ENCODE measurements at regions not wholly inside any gene's neighbourhood (a gene's known extent, or its start where the extent isn't known, plus 50 kb on each side); places are given as distances from the start of the nearest gene placed in this dataset.

- no peaks in the 10 kb centered on the region for H3K9me3 Mint-ChIP-seq
- no peak overlapping the region for H3K4me3 Mint-ChIP-seq
- no peak for ATAC-seq
- no peaks in the 10 kb centered on the region for H3K27me3 Mint-ChIP-seq
- H3K36me3 Mint-ChIP-seq, result no peaks in the 10 kb centered on the region
- H3K4me1 Mint-ChIP-seq, result peaks cover 7% of the 10 kb centered on the region
- H3K27ac Mint-ChIP-seq, result no peak overlapping the region
Observed at GRCh38 chr4:175198056-175198455, 279.9 kb downstream of the ADAM29 start.

- ATAC-seq, result no peak
- peaks cover 13% of the 10 kb centered on the region for H3K9me3 Mint-ChIP-seq
Observed at GRCh38 chr4:175215208-175215607, 297.1 kb downstream of the ADAM29 start.

GRCh38 chr4:175215657-175216056 lies 297.5 kb downstream of the ADAM29 start:
- Mint-ChIP-seq H3K9me3 (peaks cover 13% of the 10 kb centered on the region), H3K27ac (no peak overlapping the region), H3K4me1 (no peaks in the 10 kb centered on the region), H3K36me3 (no peaks in the 10 kb centered on the region), H3K4me3 (no peak overlapping the region), H3K27me3 (no peaks in the 10 kb centered on the region)
- ATAC-seq, result no peak

More at GRCh38 chr4:175215208-175215607, 297.1 kb downstream of the ADAM29 start:
- H3K36me3 Mint-ChIP-seq, result no peaks in the 10 kb centered on the region
- H3K27me3 Mint-ChIP-seq, result no peaks in the 10 kb centered on the region
- no peak overlapping the region for H3K27ac Mint-ChIP-seq
- H3K4me3 Mint-ChIP-seq, result no peak overlapping the region
- H3K4me1 Mint-ChIP-seq, result no peaks in the 10 kb centered on the region

- Mint-ChIP-seq H3K9me3 (no peaks in the 10 kb centered on the region), H3K36me3 (no peaks in the 10 kb centered on the region), H3K4me1 (no peaks in the 10 kb centered on the region), H3K4me3 (no peak overlapping the region), H3K27me3 (no peaks in the 10 kb centered on the region), H3K27ac (no peak overlapping the region)
- no peak for ATAC-seq
Observed at GRCh38 chr4:175229154-175229553, 311.0 kb downstream of the ADAM29 start.

- Mint-ChIP-seq H3K27ac (no peak overlapping the region), H3K27me3 (no peaks in the 10 kb centered on the region), H3K4me1 (no peaks in the 10 kb centered on the region), H3K4me3 (no peak overlapping the region), H3K36me3 (no peaks in the 10 kb centered on the region), H3K9me3 (no peaks in the 10 kb centered on the region)
- no peak for ATAC-seq
Observed at GRCh38 chr4:175234162-175234561, 316.0 kb downstream of the ADAM29 start.

- no peak overlapping the region for H3K27ac Mint-ChIP-seq
- H3K9me3 Mint-ChIP-seq, result no peaks in the 10 kb centered on the region
- no peaks in the 10 kb centered on the region for H3K27me3 Mint-ChIP-seq
Observed at GRCh38 chr4:175238827-175239517, 320.8 kb downstream of the ADAM29 start.

GRCh38 chr4:175246941-175247340 lies 328.8 kb downstream of the ADAM29 start:
- H3K9me3 Mint-ChIP-seq, result peaks cover 17% of the 10 kb centered on the region
- no peaks in the 10 kb centered on the region for H3K36me3 Mint-ChIP-seq
- ATAC-seq, result no peak
- no peaks in the 10 kb centered on the region for H3K27me3 Mint-ChIP-seq
- no peak overlapping the region for H3K4me3 Mint-ChIP-seq
- no peak overlapping the region for H3K27ac Mint-ChIP-seq
- H3K4me1 Mint-ChIP-seq, result no peaks in the 10 kb centered on the region

More at GRCh38 chr4:175238827-175239517, 320.8 kb downstream of the ADAM29 start:
- ATAC-seq, result no peak
- Mint-ChIP-seq H3K36me3 (no peaks in the 10 kb centered on the region), H3K4me3 (no peak overlapping the region), H3K4me1 (no peaks in the 10 kb centered on the region)

GRCh38 chr4:175252642-175253041 lies 334.5 kb downstream of the ADAM29 start:
- peaks cover 12% of the 10 kb centered on the region for H3K9me3 Mint-ChIP-seq
- no peaks in the 10 kb centered on the region for H3K36me3 Mint-ChIP-seq
- H3K27me3 Mint-ChIP-seq, result no peaks in the 10 kb centered on the region
- peaks cover 8% of the 10 kb centered on the region for H3K4me1 Mint-ChIP-seq
- H3K4me3 Mint-ChIP-seq, result no peak overlapping the region
- H3K27ac Mint-ChIP-seq, result peak overlapping the region; percentile 48
- no peak for ATAC-seq

- peaks cover 8% of the 10 kb centered on the region for H3K4me1 Mint-ChIP-seq
- H3K27me3 Mint-ChIP-seq, result no peaks in the 10 kb centered on the region
- H3K36me3 Mint-ChIP-seq, result no peaks in the 10 kb centered on the region
- ATAC-seq, result no peak
- H3K4me3 Mint-ChIP-seq, result no peak overlapping the region
- H3K9me3 Mint-ChIP-seq, result peaks cover 12% of the 10 kb centered on the region
- peak overlapping the region; percentile 48 for H3K27ac Mint-ChIP-seq
Observed at GRCh38 chr4:175253184-175253902, 335.2 kb downstream of the ADAM29 start.

GRCh38 chr4:175263537-175263936 lies 345.4 kb downstream of the ADAM29 start:
- no peaks in the 10 kb centered on the region for H3K27me3 Mint-ChIP-seq
- H3K9me3 Mint-ChIP-seq, result no peaks in the 10 kb centered on the region
- H3K4me3 Mint-ChIP-seq, result no peak overlapping the region
- no peak for ATAC-seq
- H3K36me3 Mint-ChIP-seq, result no peaks in the 10 kb centered on the region
- H3K4me1 Mint-ChIP-seq, result no peaks in the 10 kb centered on the region
- no peak overlapping the region for H3K27ac Mint-ChIP-seq

GRCh38 chr4:175271010-175271630 lies 353.0 kb downstream of the ADAM29 start:
- peaks cover 4% of the 10 kb centered on the region for H3K4me1 Mint-ChIP-seq
- no peak overlapping the region for H3K27ac Mint-ChIP-seq
- H3K27me3 Mint-ChIP-seq, result no peaks in the 10 kb centered on the region
- no peaks in the 10 kb centered on the region for H3K9me3 Mint-ChIP-seq
- no peak for ATAC-seq
- no peaks in the 10 kb centered on the region for H3K36me3 Mint-ChIP-seq
- no peak overlapping the region for H3K4me3 Mint-ChIP-seq

GRCh38 chr4:175273995-175274753 lies 356.0 kb downstream of the ADAM29 start:
- no peak overlapping the region for H3K4me3 Mint-ChIP-seq
- H3K27ac Mint-ChIP-seq, result no peak overlapping the region
- H3K4me1 Mint-ChIP-seq, result peaks cover 4% of the 10 kb centered on the region
- H3K9me3 Mint-ChIP-seq, result no peaks in the 10 kb centered on the region
- ATAC-seq, result no peak
- H3K36me3 Mint-ChIP-seq, result no peaks in the 10 kb centered on the region
- H3K27me3 Mint-ChIP-seq, result no peaks in the 10 kb centered on the region

- Mint-ChIP-seq H3K4me3 (no peak overlapping the region), H3K9me3 (no peaks in the 10 kb centered on the region), H3K4me1 (no peaks in the 10 kb centered on the region), H3K36me3 (no peaks in the 10 kb centered on the region), H3K27me3 (no peaks in the 10 kb centered on the region), H3K27ac (no peak overlapping the region)
- ATAC-seq, result no peak
Observed at GRCh38 chr4:175277816-175278215, 359.7 kb downstream of the ADAM29 start.

- no peak overlapping the region for H3K27ac Mint-ChIP-seq
- H3K9me3 Mint-ChIP-seq, result no peaks in the 10 kb centered on the region
- no peaks in the 10 kb centered on the region for H3K4me1 Mint-ChIP-seq
- no peaks in the 10 kb centered on the region for H3K27me3 Mint-ChIP-seq
- H3K4me3 Mint-ChIP-seq, result no peak overlapping the region
- no peaks in the 10 kb centered on the region for H3K36me3 Mint-ChIP-seq
- ATAC-seq, result no peak
Observed at GRCh38 chr4:175280153-175280552, 362.0 kb downstream of the ADAM29 start.

GRCh38 chr4:175281894-175282293 lies 363.7 kb downstream of the ADAM29 start:
- H3K27me3 Mint-ChIP-seq, result no peaks in the 10 kb centered on the region
- no peak overlapping the region for H3K27ac Mint-ChIP-seq
- no peak for ATAC-seq
- no peaks in the 10 kb centered on the region for H3K4me1 Mint-ChIP-seq
- peaks cover 4% of the 10 kb centered on the region for H3K9me3 Mint-ChIP-seq
- no peaks in the 10 kb centered on the region for H3K36me3 Mint-ChIP-seq
- H3K4me3 Mint-ChIP-seq, result no peak overlapping the region
